GM18909 (cell line): ENCODE measurements at regions not wholly inside any gene's neighbourhood (a gene's known extent, or its start where the extent isn't known, plus 50 kb on each side); places are given as distances from the start of the nearest gene placed in this dataset.
A peak's percentile ranks its signal among the peaks of the same experiment; 100 is the strongest.

Experiments used
- ATAC-seq: cut with Tn5 transposase; IDR thresholded peaks from one replicate; pipeline ENCODE4 v1.9.1; 2021; ENCODE audit warnings: mild to moderate bottlenecking; ENCODE audit not compliant: unreplicated experiment, poor library complexity

- ATAC-seq = no peak
Observed at GRCh38 chr2:495745-496275, 181.4 kb downstream of the TMEM18 start.

GRCh38 chr2:494853-495252, 182.4 kb downstream of the TMEM18 start:
- ATAC-seq = no peak

GRCh38 chr2:493228-493627, 184.0 kb downstream of the TMEM18 start:
- ATAC-seq = no peak

- no peak for ATAC-seq
Observed at GRCh38 chr2:492178-492577, 185.0 kb downstream of the TMEM18 start.

- ATAC-seq = no peak
Observed at GRCh38 chr2:489838-490237, 187.4 kb downstream of the TMEM18 start.

GRCh38 chr2:489084-489483, 188.1 kb downstream of the TMEM18 start:
- ATAC-seq = no peak

- no peak for ATAC-seq
Observed at GRCh38 chr2:487186-488079, 189.8 kb downstream of the TMEM18 start.

- ATAC-seq = no peak
Observed at GRCh38 chr2:486371-486770, 190.8 kb downstream of the TMEM18 start.

- ATAC-seq = no peak
Observed at GRCh38 chr2:481388-481787, 193.5 kb upstream of the ALKAL2 start.

- ATAC-seq = no peak
Observed at GRCh38 chr2:479490-480176, 191.7 kb upstream of the ALKAL2 start.

- ATAC-seq = no peak
Observed at GRCh38 chr2:479031-479430, 191.1 kb upstream of the ALKAL2 start.

- ATAC-seq = no peak
Observed at GRCh38 chr2:471560-471959, 183.7 kb upstream of the ALKAL2 start.

GRCh38 chr2:469514-469913, 181.6 kb upstream of the ALKAL2 start:
- no peak for ATAC-seq

GRCh38 chr2:468648-469336, 180.9 kb upstream of the ALKAL2 start:
- no peak for ATAC-seq

GRCh38 chr2:467892-468647, 180.2 kb upstream of the ALKAL2 start:
- ATAC-seq = no peak

GRCh38 chr2:467543-467891, 179.6 kb upstream of the ALKAL2 start:
- no peak for ATAC-seq

GRCh38 chr2:467101-467500, 179.2 kb upstream of the ALKAL2 start:
- no peak for ATAC-seq

GRCh38 chr2:464562-465309, 176.8 kb upstream of the ALKAL2 start:
- peak; percentile 60 for ATAC-seq

GRCh38 chr2:460861-461260, 173.0 kb upstream of the ALKAL2 start:
- ATAC-seq = peak; percentile 67

GRCh38 chr2:459931-460330, 172.0 kb upstream of the ALKAL2 start:
- no peak for ATAC-seq
